Endothelial cell of umbilical vein (primary cell): ENCODE measurements at regions not wholly inside any gene's neighbourhood (a gene's known extent, or its start where the extent isn't known, plus 50 kb on each side); places are given as distances from the start of the nearest gene placed in this dataset.

Source experiments
- BruUV-seq: library from RNA; stranded (reverse); fragments of 400-500 nt; replicated peaks from 2 replicates; lab custom pipeline; 2021; lab: Mats Ljungman, UMichigan
- CTCF ChIA-PET: fragments of 300-600, 350-600 bp; sonication (Branson Sonifier 250); formaldehyde crosslinking; loops from one replicate; lab custom pipeline; 2021; ENCODE audit warnings: antibody characterized with exemption, inconsistent platforms; lab: Charles Lee
- POLR2A ChIA-PET: fragments of 300-600, 350-600 bp; sonication (Branson Sonifier 250); formaldehyde crosslinking; loops from one replicate; lab custom pipeline; 2021; ENCODE audit warnings: antibody characterized with exemption, inconsistent platforms; lab: Charles Lee
- DNase-seq: peaks from one replicate; pipeline ENCODE4 v3.0.0-alpha.2; 2011; ENCODE audit warnings: low read depth, low spot score
- FAIRE-seq: peaks from 2 replicates; lab custom pipeline; 2011; peaks lifted over from hg19 to GRCh38; lab: Jason Lieb, UNC
- H2AFZ ChIP-seq: 2 replicates; pipeline ENCODE4 v1.6.0; 2012; ENCODE audit warnings: low read depth, low read length, control low read depth, inconsistent platforms
- H3K27ac ChIP-seq: 2 replicates; pipeline ENCODE4 v1.5.1; 2011; ENCODE audit warnings: low read depth, mild to moderate bottlenecking, control low read depth, low read length, moderate library complexity; ENCODE audit not compliant: insufficient read depth
- H3K27me3 ChIP-seq, 2 experiments: 2 replicates each; pipeline versions ENCODE4 v1.6.0 to v1.6.1; 2011; ENCODE audit warnings: low read length in 2 of 2, mixed read lengths in 1 of 2; ENCODE audit not compliant: control insufficient read depth in 2 of 2, insufficient read depth in 2 of 2
- H3K36me3 ChIP-seq, 2 experiments: 2 replicates in 1 of 2; 3 replicates in 1 of 2; pipeline ENCODE4 v1.5.1; 2011; ENCODE audit warnings: low read length in 2 of 2, mild to moderate bottlenecking in 1 of 2, moderate library complexity in 1 of 2; ENCODE audit not compliant: control insufficient read depth in 2 of 2, insufficient read depth in 2 of 2; ENCODE audit errors: extremely low read depth in 1 of 2
- H3K4me1 ChIP-seq: 3 replicates; pipeline ENCODE4 v1.5.1; 2011; ENCODE audit warnings: mild to moderate bottlenecking, low read length; ENCODE audit not compliant: control insufficient read depth, insufficient read depth; ENCODE audit errors: extremely low read depth
- H3K4me2 ChIP-seq: 2 replicates; pipeline ENCODE4 v1.6.1; 2011; ENCODE audit warnings: low read length, control low read depth, mixed read lengths; ENCODE audit not compliant: insufficient read depth
- H3K4me3 ChIP-seq, 3 experiments: fragments of 200-600 bp in 1 of 3; sonication (generic), shearing (Covaris generic) in 1 of 3; replicated peaks in 1 of 3; 2 replicates each; pipeline ENCODE4 v1.5.1; 2011 to 2016; ENCODE audit warnings: control low read depth in 3 of 3, low read length in 3 of 3, mild to moderate bottlenecking in 2 of 3, inconsistent platforms in 1 of 3, low read depth in 1 of 3, moderate library complexity in 1 of 3; ENCODE audit not compliant: insufficient read depth in 1 of 3
- H3K79me2 ChIP-seq: 2 replicates; pipeline ENCODE4 v1.6.0; 2012; ENCODE audit warnings: low read length, inconsistent platforms; ENCODE audit not compliant: control insufficient read depth, insufficient read depth
- H3K9ac ChIP-seq: replicated peaks from 2 replicates; pipeline ENCODE3; 2011; ENCODE audit warnings: low read length, control low read depth; ENCODE audit not compliant: insufficient read depth; ENCODE audit errors: extremely low read depth
- H3K9me1 ChIP-seq: replicated peaks from 3 replicates; pipeline ENCODE4 v1.6.0; 2011; ENCODE audit warnings: mild to moderate bottlenecking, low read length; ENCODE audit not compliant: control insufficient read depth, insufficient read depth; ENCODE audit errors: extremely low read depth
- H3K9me3 ChIP-seq: replicated peaks from 2 replicates; pipeline ENCODE4 v1.5.1; 2012; ENCODE audit warnings: low read length, inconsistent platforms; ENCODE audit not compliant: control insufficient read depth, insufficient read depth
- H4K20me1 ChIP-seq: replicated peaks from 2 replicates; pipeline ENCODE3; 2011; ENCODE audit warnings: mild to moderate bottlenecking, low read length; ENCODE audit not compliant: control insufficient read depth, insufficient read depth; ENCODE audit errors: extremely low read depth
- CTCF ChIP-seq, 2 donors: IDR thresholded peaks; 1 replicate in 1 of 2; 2 replicates in 1 of 2; pipeline ENCODE4 v1.5.1; 2011; ENCODE audit warnings: low read length in 2 of 2, mild to moderate bottlenecking in 2 of 2, moderate library complexity in 2 of 2, control low read depth in 1 of 2, inconsistent platforms in 1 of 2, low read depth in 1 of 2; ENCODE audit not compliant: insufficient read depth in 1 of 2; ENCODE audit errors: extremely low read depth in 1 of 2
- EZH2 ChIP-seq: IDR thresholded peaks from 2 replicates; pipeline ENCODE4 v1.6.1; 2012; ENCODE audit warnings: borderline replicate concordance, low read depth, mild to moderate bottlenecking, moderate library complexity, low read length, inconsistent platforms; ENCODE audit not compliant: severe bottlenecking
- FOS ChIP-seq: IDR thresholded peaks from 2 replicates; pipeline ENCODE4 v1.6.1; 2011; ENCODE audit warnings: mild to moderate bottlenecking, low read length, moderate library complexity, borderline replicate concordance; ENCODE audit not compliant: insufficient read depth
- GATA2 ChIP-seq: IDR thresholded peaks from 2 replicates; pipeline ENCODE4 v1.7.0; 2011; ENCODE audit warnings: low read depth, mild to moderate bottlenecking, moderate library complexity, mixed read lengths, low read length; ENCODE audit not compliant: insufficient read length, insufficient read depth
- JUN ChIP-seq: IDR thresholded peaks from 2 replicates; pipeline ENCODE4 v1.6.1; 2011; ENCODE audit warnings: borderline replicate concordance, low read depth; ENCODE audit not compliant: insufficient read length, insufficient read depth
- MYC ChIP-seq: IDR thresholded peaks from one replicate; pipeline ENCODE4 v1.6.1; 2011; ENCODE audit warnings: mild to moderate bottlenecking, low read depth, low read length
- POLR2A ChIP-seq: IDR thresholded peaks from 2 replicates; pipeline ENCODE4 v1.6.1; 2012; ENCODE audit warnings: low read depth, mild to moderate bottlenecking, control low read depth, low read length
- POLR2AphosphoS5 ChIP-seq: IDR thresholded peaks from 2 replicates; pipeline ENCODE4 v1.6.1; 2012; ENCODE audit warnings: low read depth, mild to moderate bottlenecking, control low read depth, low read length, moderate library complexity; ENCODE audit not compliant: insufficient read depth
- dilution Hi-C: fragments of 300-500 bp; cut with MboI; formaldehyde crosslinking; loops from one replicate; pipeline ENCODE4 v1.15.0; 2019; ENCODE audit warnings: low sequenced_read_pairs; ENCODE audit not compliant: extremely low pct_ligation_motif_present
- intact Hi-C: fragments of 100-400 bp; cut with micrococcal nuclease; formaldehyde crosslinking; loops from one replicate; pipeline ENCODE4 v1.10.0; 2022
- TF ChIP-seq, protein P1 (sequence below): IDR thresholded peaks from 2 replicates; pipeline ENCODE4 v1.6.1; 2011; ENCODE audit not compliant: insufficient read depth, insufficient read length

- Histone ChIP-seq H2AFZ (no peak overlapping the region), H3K9ac (no peak overlapping the region), H4K20me1 (no peaks in the 10 kb centered on the region), H3K27ac (no peak overlapping the region), H3K79me2 (no peaks in the 10 kb centered on the region), H3K9me3 (no peaks in the 10 kb centered on the region), H3K4me2 (no peak overlapping the region), H3K36me3 (no peaks in the 10 kb centered on the region), H3K4me1 (no peaks in the 10 kb centered on the region), H3K27me3 (no peaks in the 10 kb centered on the region), H3K4me3 (no peak overlapping the region), H3K9me1 (no peaks in the 10 kb centered on the region)
- ChIA-PET CTCF (interaction anchor here (0.7 kb wide), 1 partner anchor 25 kb away, joined by 3 read pairs; no protein-coding TSS in a partner anchor), POLR2A (no interaction called here)
- intact Hi-C loops = no loop called here
- TF ChIP-seq POLR2A (no peak), EZH2 (no peak), MYC (no peak), GATA2 (no peak), CTCF (IDR thresholded peaks at IDR 0.05; ENCODE audit: extremely low read depth in 1 of 2, insufficient read depth in 1 of 2, low read depth in 1 of 2, low read length in 2 of 2) (no peak), JUN (no peak), POLR2AphosphoS5 (no peak), FOS (no peak)
- TF ChIP-seq, protein P1, sequence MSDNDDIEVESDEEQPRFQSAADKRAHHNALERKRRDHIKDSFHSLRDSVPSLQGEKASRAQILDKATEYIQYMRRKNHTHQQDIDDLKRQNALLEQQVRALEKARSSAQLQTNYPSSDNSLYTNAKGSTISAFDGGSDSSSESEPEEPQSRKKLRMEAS = no peak
- DNase-seq (no peak), FAIRE-seq (no peak)
- no TSS peak for BruUV-seq
- dilution Hi-C loops = no loop called here
Measured at GRCh38 chr5:145407300-145408047, 427.7 kb downstream of the PRELID2 start.
